ENCODE measurements at regions not wholly inside any gene's neighbourhood (a gene's known extent, or its start where the extent isn't known, plus 50 kb on each side); places are given as distances from the start of the nearest gene placed in this dataset.
"Not testable (repeated sequence)": the region's sequence is repeated elsewhere in the genome, so short reads cannot be mapped to it uniquely, and the experiment has no call there.

DNA sequence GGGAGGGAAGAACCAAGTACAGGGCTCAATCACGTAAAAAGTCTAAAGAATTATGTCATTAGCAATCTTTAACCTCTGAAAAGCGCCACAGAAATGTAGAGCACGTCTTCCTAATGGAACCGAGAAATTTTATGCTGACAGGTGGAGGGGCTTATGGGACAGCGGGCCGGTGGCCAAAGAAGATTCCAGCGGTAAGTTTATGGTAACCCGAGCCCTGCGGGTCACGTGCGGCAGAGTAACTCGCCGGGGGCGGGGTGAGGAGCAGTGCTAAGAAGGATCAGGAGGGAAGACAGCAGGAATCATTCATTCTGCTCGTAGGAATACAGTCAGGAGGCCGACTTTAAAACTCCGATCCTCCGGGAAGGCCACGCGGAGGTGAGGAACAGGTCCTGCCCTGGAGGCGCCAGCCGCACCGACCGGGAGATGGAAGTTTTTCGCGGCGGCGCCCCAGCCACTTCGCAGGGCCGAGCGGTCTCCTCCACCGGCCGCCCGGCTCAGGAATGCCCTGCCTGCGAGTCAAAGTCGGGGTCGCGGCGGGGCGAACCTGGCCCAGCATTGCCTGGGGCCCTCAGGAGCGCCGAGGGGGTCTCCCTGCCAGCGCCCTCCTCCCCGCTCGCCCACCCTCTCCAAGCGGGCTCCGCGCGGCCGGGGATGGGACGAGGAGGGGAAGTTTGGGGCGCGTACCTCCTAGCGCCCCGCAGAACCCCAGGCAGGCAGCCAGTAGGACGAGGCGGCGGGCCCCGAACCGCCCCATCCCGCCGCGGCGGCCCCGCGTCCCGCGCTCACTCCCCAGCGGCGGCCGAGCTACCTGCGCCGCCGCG lies 101.8 kb downstream of the ESM1 start:
- DNase-seq: no peak

DNA sequence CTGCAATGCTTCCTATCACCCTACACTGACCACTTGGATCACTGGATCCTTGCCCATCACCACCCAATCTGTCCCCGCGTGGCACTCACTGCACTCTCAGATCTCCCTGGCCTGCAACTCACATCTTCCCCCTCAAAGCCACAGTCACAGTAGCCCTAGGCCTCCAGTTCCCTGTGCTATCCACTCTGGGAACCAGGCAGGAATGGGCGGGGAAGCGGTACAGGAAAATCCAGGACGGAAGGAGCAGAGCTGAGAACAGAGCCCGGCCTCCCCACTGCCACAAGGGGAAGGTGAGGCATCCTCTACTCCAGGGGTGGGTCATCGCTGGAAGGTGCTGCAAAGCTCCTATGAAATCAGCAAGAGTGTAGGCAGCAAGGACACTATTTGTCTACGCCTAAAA lies 102.6 kb downstream of the ESM1 start:
- no peak for DNase-seq

DNA sequence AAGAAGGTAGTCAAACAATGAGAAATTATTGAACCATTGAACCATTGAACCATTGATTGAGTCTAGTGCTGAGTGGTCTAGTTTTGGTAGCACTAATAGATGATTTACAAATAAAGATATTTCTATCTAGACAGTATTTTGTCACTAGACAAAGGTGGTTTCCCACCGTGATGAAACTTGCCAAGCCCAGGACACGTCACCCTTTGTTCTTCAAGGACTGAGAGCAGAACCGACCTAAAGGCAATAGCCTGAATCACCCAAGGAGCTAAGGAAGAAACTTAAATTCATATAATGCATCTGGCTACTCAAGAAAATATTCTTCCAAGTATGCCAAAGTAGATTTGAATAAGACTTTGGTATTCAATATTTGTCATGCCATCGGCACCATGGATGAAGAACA lies 103.3 kb downstream of the ESM1 start:
- DNase-seq: no peak

DNA sequence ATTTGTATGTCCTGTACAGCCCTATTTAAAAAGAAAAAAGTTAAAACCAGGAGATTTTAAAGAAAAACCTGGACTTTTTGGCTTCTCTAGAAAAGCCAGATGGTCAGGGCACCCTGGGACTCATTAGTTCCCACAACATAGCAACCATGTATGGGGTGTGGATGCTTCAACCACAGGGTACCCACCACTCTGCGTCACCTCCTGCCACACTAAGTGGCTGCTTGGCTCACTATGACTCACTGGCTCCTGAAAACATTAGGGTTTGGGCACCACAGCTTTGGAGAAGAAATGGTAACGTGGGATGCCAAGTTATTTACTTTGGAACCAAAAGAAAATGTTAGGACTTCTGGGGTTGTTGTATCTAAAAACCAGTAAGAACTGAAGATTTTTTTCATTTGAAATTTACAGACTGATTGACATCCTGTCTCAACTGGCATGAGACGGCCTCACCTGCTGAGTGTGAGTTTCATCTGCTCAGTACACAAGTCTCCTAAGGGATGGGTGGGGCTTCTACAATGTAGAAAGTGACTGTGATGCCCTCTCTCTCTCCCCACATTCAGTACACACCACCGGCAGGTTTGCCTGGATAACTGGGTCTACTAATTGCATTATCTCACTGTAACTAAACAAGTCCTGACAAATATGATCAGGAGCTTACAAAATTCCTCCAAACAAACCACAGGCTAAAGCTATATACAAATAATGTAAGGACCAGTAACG lies 103.9 kb downstream of the ESM1 start:
- no peak for DNase-seq

DNA sequence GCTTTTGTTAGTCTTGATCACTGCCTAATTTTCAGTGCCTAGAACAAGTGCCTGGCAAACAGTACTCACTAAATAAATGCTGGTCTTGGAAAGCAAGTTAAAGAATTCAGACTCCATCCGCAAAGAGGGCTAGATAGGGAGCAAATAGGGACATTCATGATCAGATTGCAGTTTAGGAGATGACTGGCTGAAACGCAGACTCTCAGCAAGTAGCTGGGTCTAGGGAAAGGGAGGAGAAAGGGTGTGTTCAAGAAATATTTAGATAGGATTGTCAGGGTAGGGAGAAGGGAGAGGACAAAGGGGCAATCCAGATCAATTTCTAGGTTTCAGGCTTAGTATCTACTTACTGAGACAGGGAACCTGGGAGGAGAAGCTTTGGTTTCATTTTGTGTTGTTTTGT lies 108.4 kb downstream of the ESM1 start:
- DNase-seq: no peak

DNA sequence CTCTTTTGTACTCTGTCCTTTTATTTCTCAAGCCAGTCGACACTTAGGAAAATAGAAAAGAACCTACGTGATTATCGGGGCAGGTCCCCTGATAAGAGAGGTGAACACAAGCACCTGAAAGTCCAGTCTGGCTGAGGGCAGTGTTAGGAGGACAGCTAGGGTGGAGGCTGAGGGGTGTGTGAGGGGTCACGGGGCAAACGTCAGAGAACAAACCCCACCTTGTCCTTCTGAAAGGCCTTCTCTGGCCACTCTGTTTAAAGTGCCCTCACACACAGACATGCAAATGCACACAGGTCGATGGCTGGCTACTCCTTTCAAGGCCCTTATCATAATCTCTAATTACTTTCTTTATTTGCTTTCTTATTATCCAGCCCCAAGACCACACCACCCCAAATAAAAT lies 108.8 kb downstream of the ESM1 start:
- DNase-seq: no peak

DNA sequence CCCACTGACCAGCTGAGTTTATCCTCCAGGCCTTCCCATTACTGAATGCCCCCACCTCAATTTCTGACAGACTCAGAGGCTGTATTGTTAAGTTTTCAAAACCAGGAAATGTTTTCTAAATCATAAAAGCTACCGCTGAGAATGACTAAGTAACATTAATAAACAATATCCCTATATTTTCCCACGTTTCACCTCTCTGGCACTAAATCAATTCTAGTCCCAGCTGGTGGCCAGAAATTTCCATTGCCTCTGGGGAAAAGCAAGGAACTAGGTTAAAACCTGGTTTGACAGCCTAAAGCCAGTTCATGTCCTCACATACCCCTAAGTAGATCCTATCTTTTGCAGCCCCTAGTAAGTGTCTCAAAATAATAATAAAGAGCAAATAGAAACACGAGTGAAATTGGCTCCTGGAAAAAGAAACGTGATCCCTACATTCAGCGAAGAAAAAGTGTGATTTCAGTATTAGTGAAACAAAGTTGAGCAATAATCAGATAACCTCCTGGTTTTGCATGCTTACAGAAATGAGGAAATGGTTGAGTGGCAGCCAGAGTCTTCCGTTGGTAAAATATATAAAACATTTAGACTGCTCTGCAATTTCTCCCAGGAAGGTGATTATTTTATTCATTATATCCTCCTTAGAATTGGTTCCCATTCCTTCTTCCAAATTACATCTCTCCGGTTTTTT lies 110.9 kb downstream of the ESM1 start:
- no peak for DNase-seq

DNA sequence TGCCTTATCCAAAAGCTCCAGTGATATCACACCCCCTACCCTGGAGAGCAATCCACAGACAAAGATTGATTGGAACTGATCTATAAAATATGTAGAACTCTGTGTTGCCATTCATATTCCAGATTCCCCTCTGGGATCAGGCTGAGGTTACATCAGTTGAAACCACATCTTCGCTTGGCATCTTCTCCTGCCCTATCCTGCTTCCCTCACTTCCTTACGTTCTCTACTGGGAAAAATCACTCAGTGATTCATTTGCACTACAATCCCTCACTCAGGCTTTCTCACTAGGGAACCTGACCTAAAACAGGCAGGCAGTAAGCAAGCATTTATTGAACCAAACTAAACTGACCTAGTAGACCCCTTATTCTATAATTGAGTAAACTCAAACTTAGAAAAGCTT lies 111.7 kb downstream of the ESM1 start:
- DNase-seq: no peak

DNA sequence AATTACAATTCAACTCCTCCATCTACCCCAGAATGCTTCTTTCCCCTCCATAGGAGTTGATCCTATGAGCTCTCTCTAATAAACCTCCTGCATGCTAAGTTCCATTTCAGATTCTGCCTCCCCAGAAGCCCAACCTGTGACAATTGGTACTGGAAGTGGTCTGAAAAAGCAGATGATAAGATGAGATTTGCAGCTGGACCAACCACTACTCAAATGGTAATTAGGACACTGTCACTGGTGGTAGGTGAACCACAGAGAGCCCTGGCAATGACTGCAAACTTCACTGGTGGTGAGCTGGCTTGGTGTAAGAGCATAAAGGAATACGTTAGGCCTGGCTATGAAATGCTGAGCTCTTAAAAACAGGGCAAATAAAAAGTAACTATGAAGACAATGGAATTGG lies 112.6 kb downstream of the ESM1 start:
- no peak for DNase-seq

DNA sequence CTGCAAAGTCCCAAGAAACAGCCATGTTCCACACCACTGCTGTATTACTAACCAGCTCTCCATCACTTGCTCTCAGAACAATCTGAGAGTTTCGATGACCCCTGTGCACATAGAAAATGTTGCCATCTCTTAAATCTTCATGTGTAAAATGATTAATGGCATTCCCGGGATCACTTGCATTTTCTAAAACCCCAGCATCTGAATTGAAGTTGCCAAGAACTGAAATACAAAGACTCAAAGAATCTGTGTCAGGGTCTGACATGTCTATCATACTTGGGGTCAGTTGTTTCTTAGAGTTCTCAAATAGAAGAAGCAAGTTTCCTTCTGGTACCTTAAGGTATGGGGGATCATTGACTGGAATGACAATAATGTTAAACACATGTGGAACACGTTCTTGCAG lies 115.1 kb downstream of the ESM1 start:
- no peak for DNase-seq

DNA sequence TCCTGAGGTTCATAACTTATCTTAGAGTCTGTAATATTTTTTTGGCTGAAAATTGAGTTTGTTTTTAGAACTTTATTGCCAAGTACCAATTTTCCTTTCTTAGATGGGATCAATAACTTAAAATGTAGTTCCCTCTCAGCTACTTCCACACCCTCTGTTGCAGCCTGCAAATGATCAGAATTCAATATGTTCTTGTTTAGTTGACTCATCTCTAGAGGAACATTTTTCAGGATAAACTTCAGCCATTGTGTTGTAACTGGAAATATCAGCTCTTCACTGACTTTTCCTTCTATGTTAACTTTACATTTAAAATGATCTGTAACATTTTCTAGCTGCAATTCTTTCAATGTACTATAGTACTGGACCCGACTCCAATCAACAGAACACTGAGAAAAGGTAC lies 115.7 kb downstream of the ESM1 start:
- DNase-seq: no peak

DNA sequence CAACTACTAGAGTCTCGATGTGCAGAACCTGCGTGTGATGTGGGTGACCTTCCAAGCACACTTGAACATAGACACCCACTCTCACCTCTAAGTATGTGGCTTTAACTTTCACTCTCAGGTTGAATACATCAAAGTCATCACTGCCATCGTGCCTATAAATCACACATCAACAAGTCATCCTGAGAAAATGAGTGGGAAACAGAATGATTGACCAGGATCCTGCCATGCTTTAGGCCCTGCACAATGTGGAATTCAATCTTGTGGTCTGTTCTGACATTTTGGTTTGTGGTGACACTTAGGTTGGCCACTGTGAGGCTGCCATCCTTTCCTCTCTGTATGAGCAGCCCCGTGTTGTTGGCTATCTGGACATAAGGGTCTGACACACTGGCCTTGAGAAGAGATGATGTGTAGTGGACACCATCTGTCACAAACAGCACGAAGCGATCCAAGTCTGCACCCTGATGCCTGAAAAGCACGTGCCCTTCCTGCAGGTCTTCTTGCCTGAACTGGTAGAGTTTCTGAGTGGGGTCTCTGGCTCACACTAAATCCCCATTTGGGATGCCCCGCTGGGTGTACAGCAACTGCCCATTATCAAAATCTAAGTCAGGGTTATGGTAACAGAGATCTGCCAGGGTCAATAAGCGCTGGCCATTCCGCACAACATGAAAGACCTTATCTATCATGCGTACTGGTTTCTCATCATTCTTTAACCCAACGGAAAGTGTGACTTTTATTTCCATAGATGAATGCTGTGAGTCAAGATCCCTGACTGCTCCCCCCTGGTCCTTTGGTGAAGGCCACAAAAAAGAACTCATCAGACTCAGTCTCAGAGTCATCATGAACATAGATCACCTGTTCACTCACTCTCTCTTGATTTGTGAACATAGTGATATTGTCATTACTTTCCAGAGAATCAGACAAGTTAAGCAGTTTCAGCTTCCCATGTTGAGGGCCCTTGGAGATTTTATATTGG lies 116.6 kb downstream of the ESM1 start:
- DNase-seq: no peak

DNA sequence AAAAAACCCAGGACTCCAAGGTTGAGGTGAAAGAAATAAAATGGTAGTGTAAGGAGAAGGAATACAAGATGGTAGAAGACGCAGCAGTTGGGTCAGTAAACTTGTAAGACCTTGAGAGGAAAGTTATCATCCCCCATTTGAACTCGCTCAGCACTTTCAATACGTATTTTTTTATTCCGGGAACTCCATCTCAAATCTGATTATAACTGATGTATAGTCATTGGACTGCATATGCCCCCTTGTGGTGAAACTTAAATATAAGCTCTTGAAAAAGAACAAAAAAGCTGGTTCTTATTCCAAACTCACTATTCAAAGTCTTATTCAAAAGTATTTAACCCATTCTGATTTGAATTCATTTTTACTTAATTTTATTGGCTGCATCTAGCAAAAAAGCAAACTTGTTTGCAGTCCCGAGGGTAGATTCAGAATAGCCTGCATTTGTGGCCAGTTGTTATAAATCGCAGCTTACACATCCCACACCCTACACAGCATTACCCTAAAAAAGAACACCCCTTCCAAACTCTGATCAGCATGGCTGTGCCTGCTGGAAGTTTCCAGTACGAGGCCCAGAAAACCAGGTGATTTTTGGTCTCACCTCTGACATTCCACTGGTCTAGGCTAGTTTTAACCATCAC lies 118.0 kb downstream of the ESM1 start:
- peak in 1 of 2 experiments; percentile 28 for DNase-seq

DNA sequence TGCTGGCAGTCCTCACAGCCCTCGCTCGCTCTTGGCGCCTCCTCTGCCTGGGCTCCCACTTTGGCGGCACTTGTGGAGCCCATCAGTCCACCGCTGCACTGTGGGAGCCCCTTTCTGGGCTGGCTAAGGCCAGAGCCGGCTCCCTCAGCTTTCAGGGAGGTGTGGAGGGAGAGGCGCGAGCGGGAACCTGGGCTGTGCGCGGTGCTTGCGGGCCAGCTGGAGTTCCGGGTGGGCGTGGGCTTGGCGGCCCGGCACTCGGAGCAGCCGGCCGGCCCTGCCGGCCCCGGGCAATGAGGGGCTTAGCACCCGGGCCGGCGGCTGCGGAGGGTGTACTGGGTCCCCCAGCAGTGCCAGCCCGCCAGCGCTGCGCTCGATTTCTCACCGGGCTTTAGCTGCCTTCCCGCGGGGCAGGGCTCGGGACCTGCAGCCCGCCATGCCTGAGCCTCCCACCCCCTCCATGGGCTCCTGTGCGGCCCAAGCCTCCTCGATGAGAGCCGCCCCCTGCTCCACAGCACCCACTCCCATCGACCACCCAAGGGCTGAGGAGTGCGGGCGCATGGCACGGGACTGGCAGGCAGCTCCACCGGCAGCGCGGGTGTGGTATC lies 120.4 kb downstream of the ESM1 start:
- DNase-seq: not testable (repeated sequence)

DNA sequence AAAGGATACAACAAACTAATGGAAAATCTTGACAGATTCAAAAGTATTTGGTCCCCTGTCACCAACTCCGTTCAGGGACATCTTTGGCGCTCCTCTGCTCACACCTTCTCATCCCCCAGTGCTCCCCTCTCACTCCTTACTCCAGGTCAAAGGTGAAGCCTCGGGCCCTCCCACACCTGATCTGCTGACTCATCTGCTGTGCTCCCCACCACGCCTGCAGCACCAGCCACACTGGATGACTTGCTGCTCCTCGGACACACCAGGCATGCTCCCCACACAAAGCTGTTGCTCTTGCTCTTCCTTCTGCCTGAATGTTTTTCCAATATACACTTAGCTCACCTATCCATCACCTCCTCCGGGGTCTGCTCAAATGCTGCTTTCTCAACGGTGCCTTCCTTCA lies 123.4 kb downstream of the ESM1 start:
- no peak for DNase-seq

DNA sequence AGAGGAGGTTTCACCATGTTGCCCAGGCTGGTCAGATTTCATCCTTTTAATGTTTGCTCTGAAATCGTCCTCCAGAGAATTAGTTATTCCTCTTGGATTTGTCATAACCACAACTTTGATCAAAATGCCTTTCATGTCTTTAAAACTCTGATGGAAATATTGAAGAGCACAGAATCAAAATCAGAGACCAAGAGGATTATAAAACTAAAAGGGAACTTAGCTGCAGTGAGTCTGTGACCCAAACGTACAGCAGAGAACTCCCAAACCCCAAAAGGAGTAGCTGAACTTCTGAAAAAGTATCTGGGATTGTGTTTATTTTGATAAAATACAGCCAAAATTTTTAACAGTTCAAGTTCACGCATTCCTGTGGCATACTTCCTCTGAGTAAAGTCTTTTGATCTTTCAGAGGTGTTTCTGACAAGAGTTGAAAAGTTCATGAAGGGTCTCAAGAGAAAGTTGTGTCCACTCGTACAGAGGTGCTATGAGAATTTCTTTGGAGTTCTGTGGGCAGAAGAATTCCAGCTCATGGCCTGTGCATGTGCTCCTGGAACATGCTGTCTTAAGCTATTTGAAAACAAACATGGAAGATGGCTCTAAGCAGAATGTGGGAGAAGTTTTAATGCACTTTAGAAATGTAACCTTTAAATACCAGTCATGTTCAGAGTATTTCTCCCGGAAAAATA lies 124.0 kb downstream of the ESM1 start:
- no peak for DNase-seq

DNA sequence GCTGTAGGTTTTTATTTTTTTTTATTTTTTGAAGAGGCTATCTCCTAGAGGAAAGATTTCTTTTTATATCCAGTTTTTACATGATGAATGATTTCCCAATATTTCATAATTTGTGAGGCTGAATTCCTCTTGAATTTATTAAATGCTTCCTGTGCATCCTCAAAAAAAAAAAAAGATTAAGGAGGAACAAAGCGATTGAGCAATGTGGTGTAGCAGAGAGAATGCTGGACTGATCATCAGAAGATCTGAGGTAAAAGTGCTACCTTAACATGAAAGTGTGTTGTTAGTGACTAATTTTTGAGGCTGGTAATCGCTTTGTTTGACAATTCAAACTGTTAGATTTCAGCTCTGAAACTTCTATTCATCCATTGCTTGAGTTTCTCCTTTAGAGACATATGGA lies 125.1 kb downstream of the ESM1 start:
- DNase-seq: no peak

DNA sequence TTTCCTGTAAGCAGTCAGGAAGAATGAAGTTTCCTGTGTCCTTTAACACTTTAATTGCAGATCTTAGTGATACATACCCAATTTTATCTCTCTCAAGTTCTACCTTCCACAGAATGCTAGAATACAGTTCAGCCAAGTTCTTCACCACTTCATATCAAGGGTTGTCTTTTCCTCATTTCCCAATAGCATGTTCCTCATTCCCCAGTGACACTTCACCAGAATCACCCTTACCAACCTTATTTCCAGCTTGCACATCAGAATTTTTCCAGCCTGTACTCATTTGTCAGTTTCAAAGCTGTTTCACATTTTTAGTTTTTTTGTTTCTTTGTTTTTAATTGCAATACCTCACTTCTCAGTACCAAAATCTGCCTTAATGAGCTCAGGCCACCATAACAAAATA lies 126.1 kb downstream of the ESM1 start:
- no peak for DNase-seq

DNA sequence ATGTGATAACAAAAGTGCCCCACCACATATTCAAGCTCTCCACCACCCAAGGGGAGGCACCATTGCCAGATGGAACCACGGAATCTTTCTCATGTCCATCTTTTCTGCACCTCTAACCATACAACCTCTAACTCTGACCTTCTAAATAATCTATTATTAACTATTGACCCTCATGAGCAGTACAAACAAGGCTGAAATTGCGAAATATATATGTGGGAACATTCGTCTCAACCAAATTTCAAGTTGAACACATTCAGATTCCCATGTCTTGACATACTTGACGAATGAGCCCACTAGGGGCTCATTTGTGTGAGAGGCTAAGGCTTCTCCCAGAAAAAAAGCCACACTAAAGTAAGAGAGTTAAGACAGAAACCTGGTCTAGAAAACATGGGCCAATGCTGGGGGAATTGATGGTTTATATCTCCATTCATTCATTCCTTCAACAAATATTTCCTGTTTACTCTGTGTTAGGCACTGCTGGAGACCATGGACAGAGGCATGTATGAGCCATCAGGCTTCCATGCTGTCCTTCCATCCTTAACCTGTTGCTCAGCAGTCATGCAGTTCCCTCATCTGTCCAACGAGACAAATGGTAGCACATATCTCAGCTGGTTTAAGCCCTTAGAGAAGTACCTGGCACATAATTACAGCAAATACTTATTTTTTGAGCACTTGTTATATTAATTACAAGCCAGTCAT lies 130.4 kb downstream of the ESM1 start:
- no peak for DNase-seq

DNA sequence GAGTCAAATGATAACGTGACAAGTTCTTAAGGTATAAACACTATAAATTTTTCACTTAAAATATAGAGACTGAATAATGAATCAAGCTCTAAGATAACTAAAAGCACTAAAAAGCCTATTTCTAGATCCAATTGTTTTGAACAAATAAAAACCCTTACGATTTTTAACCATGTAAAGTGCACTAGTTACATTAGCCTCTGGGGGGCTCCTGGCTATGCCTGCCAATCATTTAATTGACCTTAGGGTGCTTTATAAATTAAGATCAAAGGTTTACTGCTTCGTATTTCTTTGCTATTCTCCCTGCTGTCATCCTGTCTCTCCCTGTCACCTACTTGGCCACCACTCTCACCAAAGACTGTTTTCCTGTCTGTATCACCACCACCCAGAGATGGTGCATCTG lies 133.4 kb downstream of the ESM1 start:
- DNase-seq: no peak

DNA sequence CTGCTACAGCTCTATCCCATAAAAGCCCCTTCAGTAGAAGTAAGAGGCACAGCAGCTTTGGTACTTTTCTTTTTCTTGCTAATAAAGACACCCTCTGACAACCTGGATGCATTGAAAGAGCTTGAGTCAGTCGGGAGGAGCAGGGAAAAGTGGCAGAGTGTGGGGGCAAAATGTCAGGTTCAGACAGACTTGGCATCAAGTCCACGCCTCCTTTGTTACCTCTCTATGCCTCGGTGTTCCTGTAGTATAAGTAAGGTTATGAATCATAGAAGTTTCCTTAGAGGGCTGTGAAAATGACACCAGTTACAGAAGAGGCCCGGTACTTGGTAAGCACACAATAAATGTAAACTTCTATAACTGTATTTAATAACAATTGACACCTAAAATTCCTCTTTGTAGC lies 133.9 kb downstream of the ESM1 start:
- no peak for DNase-seq

Data from cerebellar nuclear complex (tissue), 1 donor.